ENCODE measurements at regions not wholly inside any gene's neighbourhood (a gene's known extent, or its start where the extent isn't known, plus 50 kb on each side); places are given as distances from the start of the nearest gene placed in this dataset.

- no peaks in the 10 kb centered on the region for H3K36me3 ChIP-seq (ENCODE audit: control insufficient read depth, insufficient read depth, low read length)
- no peak overlapping the region for H3K4me3 ChIP-seq (replicated peaks; ENCODE audit: low read depth, low read length)
- H3K27me3 ChIP-seq (replicated peaks; ENCODE audit: control insufficient read depth, insufficient read depth, low read length) = no peaks in the 10 kb centered on the region
- no peak for DNase-seq (ENCODE audit: extremely low read depth, insufficient read length)
- TF ChIP-seq CTCF (IDR thresholded peaks at IDR 0.05; ENCODE audit: insufficient read depth, low read length, poor library complexity, severe bottlenecking) = no peak
These were observed 72.0 kb upstream of the MSX1 start for GRCh38 chr4:4787421-4787820.

- no peaks in the 10 kb centered on the region for H3K27me3 ChIP-seq (replicated peaks; ENCODE audit: control insufficient read depth, insufficient read depth, low read length)
- TF ChIP-seq CTCF (IDR thresholded peaks at IDR 0.05; ENCODE audit: insufficient read depth, low read length, poor library complexity, severe bottlenecking) = no peak
- no peak for DNase-seq (ENCODE audit: extremely low read depth, insufficient read length)
These were observed 75.1 kb upstream of the MSX1 start for GRCh38 chr4:4784379-4784778.

GRCh38 chr4:4783847-4784246 is 75.6 kb upstream of the MSX1 start:
- DNase-seq (ENCODE audit: extremely low read depth, insufficient read length) = no peak

More at GRCh38 chr4:4784379-4784778, 75.1 kb upstream of the MSX1 start:
- Histone ChIP-seq H3K4me3 (replicated peaks; ENCODE audit: low read depth, low read length) (no peak overlapping the region), H3K36me3 (ENCODE audit: control insufficient read depth, insufficient read depth, low read length) (no peaks in the 10 kb centered on the region)

DNA sequence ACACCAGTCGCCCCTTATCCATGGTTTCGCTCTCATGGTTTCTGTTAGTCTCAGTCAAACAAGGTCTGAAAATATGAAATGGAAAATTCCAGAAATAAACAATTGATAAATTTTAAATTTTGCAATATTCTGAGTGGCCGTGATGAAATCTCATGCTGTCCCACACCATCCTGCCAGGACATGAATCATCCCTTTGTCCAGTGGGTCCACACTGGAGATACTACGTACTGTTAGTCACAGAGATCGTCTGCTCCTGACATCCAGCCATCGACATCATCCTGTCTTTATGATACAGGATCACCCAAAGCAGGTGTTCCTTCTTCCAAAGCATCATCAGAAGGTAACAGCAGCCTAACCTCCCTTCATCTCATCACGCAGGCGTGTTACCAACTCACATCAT is 76.5 kb upstream of the MSX1 start:
- no peak for TF ChIP-seq CTCF (IDR thresholded peaks at IDR 0.05; ENCODE audit: insufficient read depth, low read length, poor library complexity, severe bottlenecking)
- DNase-seq (ENCODE audit: extremely low read depth, insufficient read length) = no peak
- Histone ChIP-seq H3K36me3 (ENCODE audit: control insufficient read depth, insufficient read depth, low read length) (no peaks in the 10 kb centered on the region), H3K4me3 (replicated peaks; ENCODE audit: low read depth, low read length) (no peak overlapping the region), H3K27me3 (replicated peaks; ENCODE audit: control insufficient read depth, insufficient read depth, low read length) (no peaks in the 10 kb centered on the region)

More at GRCh38 chr4:4783847-4784246, 75.6 kb upstream of the MSX1 start:
- H3K4me3 ChIP-seq (replicated peaks; ENCODE audit: low read depth, low read length) = no peak overlapping the region
- H3K27me3 ChIP-seq (replicated peaks; ENCODE audit: control insufficient read depth, insufficient read depth, low read length) = no peaks in the 10 kb centered on the region
- TF ChIP-seq CTCF (IDR thresholded peaks at IDR 0.05; ENCODE audit: insufficient read depth, low read length, poor library complexity, severe bottlenecking) = no peak
- H3K36me3 ChIP-seq (ENCODE audit: control insufficient read depth, insufficient read depth, low read length) = no peaks in the 10 kb centered on the region

DNA sequence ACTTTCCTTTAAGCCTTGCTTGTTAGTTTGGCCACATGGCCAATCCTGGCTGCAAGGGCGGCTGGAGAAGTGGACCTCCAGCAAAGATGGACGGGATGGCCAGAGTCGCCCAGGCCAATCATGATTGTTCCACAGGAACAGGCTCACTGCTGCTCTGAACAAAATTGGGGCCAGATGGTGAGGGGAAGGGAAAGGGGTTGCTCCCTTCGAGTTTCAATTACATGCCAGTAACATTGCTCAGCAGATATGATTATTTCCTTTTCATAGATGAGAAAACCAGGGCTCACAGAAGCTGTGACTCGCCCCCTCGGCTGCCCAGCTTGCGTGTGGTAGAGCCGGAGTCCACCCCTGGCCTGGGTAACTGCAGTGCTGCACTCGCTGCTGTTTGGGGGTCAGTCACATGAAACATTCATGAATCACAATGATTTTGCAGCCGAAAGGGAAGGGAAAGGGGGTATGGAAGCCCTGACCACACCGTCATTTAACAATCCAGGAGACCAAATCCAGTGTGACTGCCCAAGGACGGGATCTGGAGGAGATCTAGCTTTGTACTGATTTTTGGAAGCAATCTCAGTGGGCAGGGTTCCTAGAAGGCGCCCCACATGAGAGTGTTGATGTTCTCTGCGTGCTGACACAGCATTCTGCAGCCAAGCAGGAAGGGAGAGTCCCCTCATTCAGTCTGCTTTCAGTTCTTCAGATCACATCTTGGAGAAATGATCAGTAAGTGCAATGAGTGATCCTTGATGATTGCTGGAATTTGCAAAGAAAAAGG is 77.3 kb upstream of the MSX1 start:
- H3K4me3 ChIP-seq (replicated peaks; ENCODE audit: low read depth, low read length) = no peak overlapping the region

More for the DNA sequence above, 77.3 kb upstream of the MSX1 start:
- Histone ChIP-seq H3K36me3 (ENCODE audit: control insufficient read depth, insufficient read depth, low read length) (no peaks in the 10 kb centered on the region), H3K27me3 (replicated peaks; ENCODE audit: control insufficient read depth, insufficient read depth, low read length) (no peaks in the 10 kb centered on the region)
- no peak for DNase-seq (ENCODE audit: extremely low read depth, insufficient read length)
- TF ChIP-seq CTCF (IDR thresholded peaks at IDR 0.05; ENCODE audit: insufficient read depth, low read length, poor library complexity, severe bottlenecking) = no peak

Measured in GM06990 (cell line).